ENCODE measurements at regions not wholly inside any gene's neighbourhood (a gene's known extent, or its start where the extent isn't known, plus 50 kb on each side); places are given as distances from the start of the nearest gene placed in this dataset.

DNA sequence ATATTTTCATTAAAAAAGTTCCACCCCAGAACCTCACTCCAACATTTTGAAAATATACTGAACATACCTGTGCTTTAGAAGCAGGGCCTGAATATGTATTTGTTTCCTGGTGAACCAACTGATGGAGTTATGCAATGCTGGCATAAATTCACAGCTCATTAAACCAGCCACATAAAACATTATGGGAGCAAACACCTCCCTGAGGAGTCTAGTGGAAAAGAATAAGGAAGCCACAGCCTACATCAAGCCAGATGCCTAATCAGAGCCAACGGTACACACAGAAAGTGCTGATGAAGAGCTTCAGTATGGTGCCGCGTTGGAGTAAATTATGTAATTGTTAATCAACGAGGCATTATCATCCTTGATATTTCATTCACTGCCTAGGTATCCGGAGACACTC is 199.5 kb downstream of the AJAP1 start:
- CTCF ChIA-PET: no interaction called here
- ATAC-seq: no peak
- peaks cover 17% of the 10 kb centered on the region for H3K27me3 Mint-ChIP-seq (ENCODE audit: low read depth)
- H3K9me3 Mint-ChIP-seq: peaks cover 81% of the 10 kb centered on the region
- H3K27ac Mint-ChIP-seq: no peak overlapping the region
- POLR2A ChIA-PET: no interaction called here
- DNase-seq (ENCODE audit: low spot score): no peak
- peaks cover 71% of the 10 kb centered on the region for H3K36me3 Mint-ChIP-seq
- TF ChIP-seq FOXK1 (CRISPR knock-in tag; IDR thresholded peaks at IDR 0.05): no peak
- TF ChIP-seq E2F1 (CRISPR knock-in tag; IDR thresholded peaks at IDR 0.05): no peak
- TF ChIP-seq NR3C1 (CRISPR knock-in tag; conservative IDR thresholded peaks at IDR 0.05; ENCODE audit: low read depth): no peak
- TF ChIP-seq TP53 (CRISPR knock-in tag; IDR thresholded peaks at IDR 0.05): no peak
- no peak for TF ChIP-seq CREB1 (CRISPR knock-in tag; IDR thresholded peaks at IDR 0.05)
- no peaks in the 10 kb centered on the region for H3K4me1 Mint-ChIP-seq
- H3K4me3 Mint-ChIP-seq: no peak overlapping the region

DNA sequence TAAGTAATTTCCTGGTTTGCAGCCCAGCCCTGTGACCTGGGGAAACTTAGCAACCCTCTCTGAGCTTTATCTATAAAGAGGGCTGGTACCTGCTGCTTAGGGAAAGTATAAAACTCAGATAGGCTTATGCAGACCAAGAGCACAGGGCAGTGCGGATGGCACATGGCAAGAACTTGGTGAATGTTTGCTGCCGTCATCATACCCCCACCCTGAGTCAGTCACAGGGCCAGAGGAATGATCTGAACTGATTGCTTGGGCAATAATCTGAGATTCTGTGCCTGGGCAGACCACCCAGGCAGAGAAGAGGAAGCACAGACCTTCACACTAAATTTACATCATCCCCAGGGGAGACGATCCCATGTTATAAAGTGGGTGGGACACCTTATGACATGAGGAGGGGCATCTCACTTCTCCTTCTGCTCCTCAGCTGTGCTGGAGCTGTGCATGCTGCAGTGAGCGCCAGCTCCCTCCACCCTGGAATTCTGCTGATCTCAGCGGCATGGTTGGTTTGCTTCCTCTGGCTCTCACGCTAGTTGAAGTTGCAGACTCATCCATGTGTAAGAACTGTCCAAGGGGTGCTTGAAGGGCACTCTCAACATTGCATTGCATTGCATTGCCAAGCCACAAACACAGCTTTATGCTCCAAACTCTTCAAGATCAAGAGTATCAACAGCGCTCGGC is 197.1 kb downstream of the AJAP1 start:
- peaks cover 12% of the 10 kb centered on the region; the same call in 1 of the 2 replicates for H3K27me3 Mint-ChIP-seq (ENCODE audit: low read depth)
- ATAC-seq: no peak
- no peak overlapping the region for H3K4me3 Mint-ChIP-seq
- ChIA-PET CTCF (no interaction called here), POLR2A (no interaction called here)
- peaks cover 83% of the 10 kb centered on the region for H3K9me3 Mint-ChIP-seq
- no peak for DNase-seq (ENCODE audit: low spot score)
- no peaks in the 10 kb centered on the region for H3K4me1 Mint-ChIP-seq
- peaks cover 80% of the 10 kb centered on the region for H3K36me3 Mint-ChIP-seq
- no peak overlapping the region for H3K27ac Mint-ChIP-seq
- no peak for TF ChIP-seq USF2 (CRISPR knock-in tag; IDR thresholded peaks at IDR 0.05)
- TF ChIP-seq, protein P1, sequence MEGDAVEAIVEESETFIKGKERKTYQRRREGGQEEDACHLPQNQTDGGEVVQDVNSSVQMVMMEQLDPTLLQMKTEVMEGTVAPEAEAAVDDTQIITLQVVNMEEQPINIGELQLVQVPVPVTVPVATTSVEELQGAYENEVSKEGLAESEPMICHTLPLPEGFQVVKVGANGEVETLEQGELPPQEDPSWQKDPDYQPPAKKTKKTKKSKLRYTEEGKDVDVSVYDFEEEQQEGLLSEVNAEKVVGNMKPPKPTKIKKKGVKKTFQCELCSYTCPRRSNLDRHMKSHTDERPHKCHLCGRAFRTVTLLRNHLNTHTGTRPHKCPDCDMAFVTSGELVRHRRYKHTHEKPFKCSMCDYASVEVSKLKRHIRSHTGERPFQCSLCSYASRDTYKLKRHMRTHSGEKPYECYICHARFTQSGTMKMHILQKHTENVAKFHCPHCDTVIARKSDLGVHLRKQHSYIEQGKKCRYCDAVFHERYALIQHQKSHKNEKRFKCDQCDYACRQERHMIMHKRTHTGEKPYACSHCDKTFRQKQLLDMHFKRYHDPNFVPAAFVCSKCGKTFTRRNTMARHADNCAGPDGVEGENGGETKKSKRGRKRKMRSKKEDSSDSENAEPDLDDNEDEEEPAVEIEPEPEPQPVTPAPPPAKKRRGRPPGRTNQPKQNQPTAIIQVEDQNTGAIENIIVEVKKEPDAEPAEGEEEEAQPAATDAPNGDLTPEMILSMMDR (IDR thresholded peaks at IDR 0.05): no peak
- no peak for TF ChIP-seq ZNF138 (CRISPR knock-in tag; conservative IDR thresholded peaks at IDR 0.05)
- TF ChIP-seq, protein P2, sequence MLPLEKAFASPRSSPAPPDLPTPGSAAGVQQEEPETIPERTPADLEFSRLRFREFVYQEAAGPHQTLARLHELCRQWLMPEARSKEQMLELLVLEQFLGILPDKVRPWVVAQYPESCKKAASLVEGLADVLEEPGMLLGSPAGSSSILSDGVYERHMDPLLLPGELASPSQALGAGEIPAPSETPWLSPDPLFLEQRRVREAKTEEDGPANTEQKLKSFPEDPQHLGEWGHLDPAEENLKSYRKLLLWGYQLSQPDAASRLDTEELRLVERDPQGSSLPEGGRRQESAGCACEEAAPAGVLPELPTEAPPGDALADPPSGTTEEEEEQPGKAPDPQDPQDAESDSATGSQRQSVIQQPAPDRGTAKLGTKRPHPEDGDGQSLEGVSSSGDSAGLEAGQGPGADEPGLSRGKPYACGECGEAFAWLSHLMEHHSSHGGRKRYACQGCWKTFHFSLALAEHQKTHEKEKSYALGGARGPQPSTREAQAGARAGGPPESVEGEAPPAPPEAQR (CRISPR knock-in tag; IDR thresholded peaks at IDR 0.05): no peak
- TF ChIP-seq CBFB (CRISPR knock-in tag; IDR thresholded peaks at IDR 0.05; ENCODE audit: low read depth): no peak
- TF ChIP-seq JAZF1 (CRISPR knock-in tag; IDR thresholded peaks at IDR 0.05): no peak
- no peak for TF ChIP-seq E2F1 (CRISPR knock-in tag; IDR thresholded peaks at IDR 0.05)
- TF ChIP-seq, protein P3, sequence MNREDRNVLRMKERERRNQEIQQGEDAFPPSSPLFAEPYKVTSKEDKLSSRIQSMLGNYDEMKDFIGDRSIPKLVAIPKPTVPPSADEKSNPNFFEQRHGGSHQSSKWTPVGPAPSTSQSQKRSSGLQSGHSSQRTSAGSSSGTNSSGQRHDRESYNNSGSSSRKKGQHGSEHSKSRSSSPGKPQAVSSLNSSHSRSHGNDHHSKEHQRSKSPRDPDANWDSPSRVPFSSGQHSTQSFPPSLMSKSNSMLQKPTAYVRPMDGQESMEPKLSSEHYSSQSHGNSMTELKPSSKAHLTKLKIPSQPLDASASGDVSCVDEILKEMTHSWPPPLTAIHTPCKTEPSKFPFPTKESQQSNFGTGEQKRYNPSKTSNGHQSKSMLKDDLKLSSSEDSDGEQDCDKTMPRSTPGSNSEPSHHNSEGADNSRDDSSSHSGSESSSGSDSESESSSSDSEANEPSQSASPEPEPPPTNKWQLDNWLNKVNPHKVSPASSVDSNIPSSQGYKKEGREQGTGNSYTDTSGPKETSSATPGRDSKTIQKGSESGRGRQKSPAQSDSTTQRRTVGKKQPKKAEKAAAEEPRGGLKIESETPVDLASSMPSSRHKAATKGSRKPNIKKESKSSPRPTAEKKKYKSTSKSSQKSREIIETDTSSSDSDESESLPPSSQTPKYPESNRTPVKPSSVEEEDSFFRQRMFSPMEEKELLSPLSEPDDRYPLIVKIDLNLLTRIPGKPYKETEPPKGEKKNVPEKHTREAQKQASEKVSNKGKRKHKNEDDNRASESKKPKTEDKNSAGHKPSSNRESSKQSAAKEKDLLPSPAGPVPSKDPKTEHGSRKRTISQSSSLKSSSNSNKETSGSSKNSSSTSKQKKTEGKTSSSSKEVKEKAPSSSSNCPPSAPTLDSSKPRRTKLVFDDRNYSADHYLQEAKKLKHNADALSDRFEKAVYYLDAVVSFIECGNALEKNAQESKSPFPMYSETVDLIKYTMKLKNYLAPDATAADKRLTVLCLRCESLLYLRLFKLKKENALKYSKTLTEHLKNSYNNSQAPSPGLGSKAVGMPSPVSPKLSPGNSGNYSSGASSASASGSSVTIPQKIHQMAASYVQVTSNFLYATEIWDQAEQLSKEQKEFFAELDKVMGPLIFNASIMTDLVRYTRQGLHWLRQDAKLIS (CRISPR knock-in tag; IDR thresholded peaks at IDR 0.05; ENCODE audit: borderline replicate concordance): no peak
- no peak for TF ChIP-seq MXD4 (CRISPR knock-in tag; IDR thresholded peaks at IDR 0.05; ENCODE audit: borderline replicate concordance)
- TF ChIP-seq ZNF416 (CRISPR knock-in tag; IDR thresholded peaks at IDR 0.05): no peak
- no peak for TF ChIP-seq ZNF423 (CRISPR knock-in tag; IDR thresholded peaks at IDR 0.05)
- TF ChIP-seq RELA (CRISPR knock-in tag; IDR thresholded peaks at IDR 0.05; ENCODE audit: borderline replicate concordance): no peak
- no peak for TF ChIP-seq NFE2L1 (CRISPR knock-in tag; IDR thresholded peaks at IDR 0.05)
- TF ChIP-seq ESRRA (CRISPR knock-in tag; IDR thresholded peaks at IDR 0.05; ENCODE audit: borderline replicate concordance): no peak
- no peak for TF ChIP-seq MYBL2 (CRISPR knock-in tag; IDR thresholded peaks at IDR 0.05)
- TF ChIP-seq STAT6 (CRISPR knock-in tag; conservative IDR thresholded peaks at IDR 0.05; ENCODE audit: low read depth): no peak
- TF ChIP-seq ZNF219 (CRISPR knock-in tag; IDR thresholded peaks at IDR 0.05; ENCODE audit: borderline replicate concordance): no peak
- no peak for TF ChIP-seq NR3C1 (CRISPR knock-in tag; conservative IDR thresholded peaks at IDR 0.05; ENCODE audit: low read depth)
- no peak for TF ChIP-seq FOXK1 (CRISPR knock-in tag; IDR thresholded peaks at IDR 0.05)

Data from WTC11 (cell line).